Eye (tissue), 1 donor: ENCODE measurements at regions not wholly inside any gene's neighbourhood (a gene's known extent, or its start where the extent isn't known, plus 50 kb on each side); places are given as distances from the start of the nearest gene placed in this dataset.
A peak's percentile ranks its signal among the peaks of the same experiment; 100 is the strongest.
"Not testable (repeated sequence)": the region's sequence is repeated elsewhere in the genome, so short reads cannot be mapped to it uniquely, and the experiment has no call there.

Source experiments
- DNase-seq: peaks from one replicate; pipeline ENCODE4 v3.0.0-alpha.2; 2015

GRCh38 chr1:29628190-29628589 lies 391.9 kb downstream of the PTPRU start:
- DNase-seq, result no peak

- no peak for DNase-seq
Measured at GRCh38 chr1:29626726-29627125, 390.4 kb downstream of the PTPRU start.

GRCh38 chr1:29626066-29626465 lies 389.7 kb downstream of the PTPRU start:
- no peak for DNase-seq

GRCh38 chr1:29625084-29625420 lies 388.7 kb downstream of the PTPRU start:
- no peak for DNase-seq

- DNase-seq, result no peak
Measured at GRCh38 chr1:29624320-29625083, 388.2 kb downstream of the PTPRU start.

GRCh38 chr1:29623501-29623900 lies 387.2 kb downstream of the PTPRU start:
- no peak for DNase-seq

GRCh38 chr1:29621826-29622435 lies 385.6 kb downstream of the PTPRU start:
- peak; percentile 44 for DNase-seq

GRCh38 chr1:29620631-29621030 lies 384.3 kb downstream of the PTPRU start:
- DNase-seq, result no peak

GRCh38 chr1:29607236-29607635 lies 370.9 kb downstream of the PTPRU start:
- no peak for DNase-seq

- not testable (repeated sequence) for DNase-seq
Measured at GRCh38 chr1:29604796-29605195, 368.5 kb downstream of the PTPRU start.

- DNase-seq, result no peak
Measured at GRCh38 chr1:29603622-29604021, 367.3 kb downstream of the PTPRU start.

GRCh38 chr1:29602203-29602602 lies 365.9 kb downstream of the PTPRU start:
- no peak for DNase-seq

GRCh38 chr1:29601021-29601420 lies 364.7 kb downstream of the PTPRU start:
- DNase-seq, result no peak

- no peak for DNase-seq
Measured at GRCh38 chr1:29599826-29600225, 363.5 kb downstream of the PTPRU start.

GRCh38 chr1:29599071-29599470 lies 362.7 kb downstream of the PTPRU start:
- no peak for DNase-seq

GRCh38 chr1:29597861-29598260 lies 361.5 kb downstream of the PTPRU start:
- no peak for DNase-seq

GRCh38 chr1:29593601-29594382 lies 357.5 kb downstream of the PTPRU start:
- DNase-seq, result no peak

GRCh38 chr1:29592731-29593130 lies 356.4 kb downstream of the PTPRU start:
- DNase-seq, result no peak

- DNase-seq, result no peak
Measured at GRCh38 chr1:29592261-29592615, 355.9 kb downstream of the PTPRU start.

- DNase-seq, result no peak
Measured at GRCh38 chr1:29591601-29592260, 355.4 kb downstream of the PTPRU start.

GRCh38 chr1:29590583-29591565 lies 354.6 kb downstream of the PTPRU start:
- DNase-seq, result no peak

GRCh38 chr1:29589716-29590115 lies 353.4 kb downstream of the PTPRU start:
- not testable (repeated sequence) for DNase-seq
